Middle frontal gyrus (tissue), 1 donor: ENCODE measurements at regions not wholly inside any gene's neighbourhood (a gene's known extent, or its start where the extent isn't known, plus 50 kb on each side); places are given as distances from the start of the nearest gene placed in this dataset.

Experiments
- DNase-seq: peaks from one replicate; pipeline ENCODE4 v3.0.0-alpha.2; 2015; ENCODE audit warnings: low spot score; ENCODE audit errors: extremely low spot score

- no peak for DNase-seq
These were observed 279.6 kb upstream of the JAG1 start for GRCh38 chr20:10953437-10953836.

GRCh38 chr20:10954137-10954840 lies 280.5 kb upstream of the JAG1 start:
- no peak for DNase-seq

GRCh38 chr20:10954908-10955580 lies 281.2 kb upstream of the JAG1 start:
- DNase-seq, result no peak

GRCh38 chr20:10958279-10958678 lies 284.5 kb upstream of the JAG1 start:
- no peak for DNase-seq

GRCh38 chr20:10960416-10960815 lies 286.6 kb upstream of the JAG1 start:
- DNase-seq, result no peak

- no peak for DNase-seq
These were observed 288.0 kb upstream of the JAG1 start for GRCh38 chr20:10961651-10962288.

GRCh38 chr20:10962937-10963336 lies 289.1 kb upstream of the JAG1 start:
- DNase-seq, result no peak

- no peak for DNase-seq
These were observed 290.0 kb upstream of the JAG1 start for GRCh38 chr20:10963717-10964266.

GRCh38 chr20:10965936-10966470 lies 292.2 kb upstream of the JAG1 start:
- DNase-seq, result no peak

GRCh38 chr20:10970109-10970508 lies 296.3 kb upstream of the JAG1 start:
- no peak for DNase-seq

GRCh38 chr20:10971096-10971495 lies 297.3 kb upstream of the JAG1 start:
- no peak for DNase-seq

GRCh38 chr20:10972219-10972860 lies 298.5 kb upstream of the JAG1 start:
- no peak for DNase-seq

- DNase-seq, result no peak
These were observed 302.3 kb upstream of the JAG1 start for GRCh38 chr20:10976051-10976450.

GRCh38 chr20:10978019-10978702 lies 304.4 kb upstream of the JAG1 start:
- no peak for DNase-seq

GRCh38 chr20:10978713-10979112 lies 304.9 kb upstream of the JAG1 start:
- DNase-seq, result no peak

- DNase-seq, result no peak
These were observed 308.9 kb upstream of the JAG1 start for GRCh38 chr20:10982692-10983091.

GRCh38 chr20:10984294-10984693 lies 310.5 kb upstream of the JAG1 start:
- no peak for DNase-seq

GRCh38 chr20:10984913-10985312 lies 311.1 kb upstream of the JAG1 start:
- DNase-seq, result no peak

GRCh38 chr20:10985536-10985935 lies 311.7 kb upstream of the JAG1 start:
- DNase-seq, result no peak

- DNase-seq, result no peak
These were observed 312.8 kb upstream of the JAG1 start for GRCh38 chr20:10986586-10986985.
